Activated naive CD8-positive, alpha-beta T cell treated with anti-CD3 and anti-CD28 coated beads for 36 hours (primary cell): ENCODE measurements at regions not wholly inside any gene's neighbourhood (a gene's known extent, or its start where the extent isn't known, plus 50 kb on each side); places are given as distances from the start of the nearest gene placed in this dataset.
"Not testable (repeated sequence)": the region's sequence is repeated elsewhere in the genome, so short reads cannot be mapped to it uniquely, and the experiment has no call there.

Experiments used
- DNase-seq: peaks from one replicate; pipeline ENCODE4 v3.0.0; 2021
- H3K27ac Mint-ChIP-seq: one replicate; pipeline ENCODE4 v1.8.0; 2022; ENCODE audit warnings: mild to moderate bottlenecking, moderate library complexity, mixed read lengths
- H3K27me3 Mint-ChIP-seq: one replicate; pipeline ENCODE4 v1.8.0; 2022; ENCODE audit warnings: mild to moderate bottlenecking, mixed read lengths
- H3K36me3 Mint-ChIP-seq: one replicate; pipeline ENCODE4 v1.8.0; 2021; ENCODE audit warnings: mild to moderate bottlenecking, mixed read lengths
- H3K4me1 Mint-ChIP-seq: one replicate; pipeline ENCODE4 v1.8.0; 2021; ENCODE audit warnings: mixed read lengths
- H3K4me3 Mint-ChIP-seq: one replicate; pipeline ENCODE4 v1.8.0; 2022; ENCODE audit warnings: mild to moderate bottlenecking, moderate library complexity, mixed read lengths
- H3K9me3 Mint-ChIP-seq: one replicate; pipeline ENCODE4 v1.8.0; 2022; ENCODE audit warnings: mixed read lengths

- no peaks in the 10 kb centered on the region for H3K36me3 Mint-ChIP-seq
- H3K4me3 Mint-ChIP-seq = no peak overlapping the region
- DNase-seq = no peak
- H3K27ac Mint-ChIP-seq = no peak overlapping the region
- H3K27me3 Mint-ChIP-seq = no peaks in the 10 kb centered on the region
- no peaks in the 10 kb centered on the region for H3K4me1 Mint-ChIP-seq
- peaks cover 3% of the 10 kb centered on the region for H3K9me3 Mint-ChIP-seq
These were observed 656.3 kb downstream of the TYW1 start for GRCh38 chr7:67652937-67653336.

GRCh38 chr7:67653856-67654454 is 657.3 kb downstream of the TYW1 start:
- no peaks in the 10 kb centered on the region for H3K27me3 Mint-ChIP-seq
- H3K4me3 Mint-ChIP-seq = no peak overlapping the region
- H3K9me3 Mint-ChIP-seq = peaks cover 3% of the 10 kb centered on the region
- no peaks in the 10 kb centered on the region for H3K36me3 Mint-ChIP-seq
- H3K27ac Mint-ChIP-seq = no peak overlapping the region
- H3K4me1 Mint-ChIP-seq = no peaks in the 10 kb centered on the region
- no peak for DNase-seq

- H3K4me3 Mint-ChIP-seq = no peak overlapping the region
- no peak overlapping the region for H3K27ac Mint-ChIP-seq
- H3K9me3 Mint-ChIP-seq = peaks cover 3% of the 10 kb centered on the region
- H3K36me3 Mint-ChIP-seq = no peaks in the 10 kb centered on the region
- DNase-seq = no peak
- H3K27me3 Mint-ChIP-seq = no peaks in the 10 kb centered on the region
- H3K4me1 Mint-ChIP-seq = no peaks in the 10 kb centered on the region
These were observed 658.0 kb downstream of the TYW1 start for GRCh38 chr7:67654642-67655041.

- no peak overlapping the region for H3K27ac Mint-ChIP-seq
- no peak overlapping the region for H3K4me3 Mint-ChIP-seq
- H3K36me3 Mint-ChIP-seq = no peaks in the 10 kb centered on the region
- DNase-seq = no peak
- peaks cover 3% of the 10 kb centered on the region for H3K9me3 Mint-ChIP-seq
- H3K4me1 Mint-ChIP-seq = no peaks in the 10 kb centered on the region
- H3K27me3 Mint-ChIP-seq = no peaks in the 10 kb centered on the region
These were observed 658.5 kb downstream of the TYW1 start for GRCh38 chr7:67655168-67655567.

- Mint-ChIP-seq H3K27ac (no peak overlapping the region), H3K4me3 (no peak overlapping the region), H3K27me3 (no peaks in the 10 kb centered on the region), H3K9me3 (no peaks in the 10 kb centered on the region), H3K4me1 (no peaks in the 10 kb centered on the region), H3K36me3 (no peaks in the 10 kb centered on the region)
- DNase-seq = no peak
These were observed 662.5 kb downstream of the TYW1 start for GRCh38 chr7:67659091-67659490.

- Mint-ChIP-seq H3K36me3 (no peaks in the 10 kb centered on the region), H3K9me3 (no peaks in the 10 kb centered on the region), H3K4me1 (no peaks in the 10 kb centered on the region), H3K27ac (no peak overlapping the region), H3K4me3 (no peak overlapping the region), H3K27me3 (no peaks in the 10 kb centered on the region)
- no peak for DNase-seq
These were observed 666.2 kb downstream of the TYW1 start for GRCh38 chr7:67662804-67663203.

- no peak overlapping the region for H3K4me3 Mint-ChIP-seq
- no peaks in the 10 kb centered on the region for H3K36me3 Mint-ChIP-seq
- H3K27me3 Mint-ChIP-seq = no peaks in the 10 kb centered on the region
- H3K9me3 Mint-ChIP-seq = no peaks in the 10 kb centered on the region
- no peak for DNase-seq
- H3K4me1 Mint-ChIP-seq = no peaks in the 10 kb centered on the region
- H3K27ac Mint-ChIP-seq = no peak overlapping the region
These were observed 667.0 kb downstream of the TYW1 start for GRCh38 chr7:67663644-67664043.

- not testable (repeated sequence) for H3K9me3 Mint-ChIP-seq, DNase-seq, H3K4me3 Mint-ChIP-seq, H3K27me3 Mint-ChIP-seq, H3K4me1 Mint-ChIP-seq, H3K36me3 Mint-ChIP-seq, H3K27ac Mint-ChIP-seq
These were observed 669.7 kb downstream of the TYW1 start for GRCh38 chr7:67666359-67666758.

GRCh38 chr7:67671006-67671548 is 674.4 kb downstream of the TYW1 start:
- no peaks in the 10 kb centered on the region for H3K36me3 Mint-ChIP-seq
- H3K4me3 Mint-ChIP-seq = no peak overlapping the region
- no peaks in the 10 kb centered on the region for H3K27me3 Mint-ChIP-seq
- H3K9me3 Mint-ChIP-seq = peaks cover 8% of the 10 kb centered on the region
- no peaks in the 10 kb centered on the region for H3K4me1 Mint-ChIP-seq
- H3K27ac Mint-ChIP-seq = no peak overlapping the region
- no peak for DNase-seq

GRCh38 chr7:67673861-67674260 is 677.2 kb downstream of the TYW1 start:
- H3K36me3 Mint-ChIP-seq = no peaks in the 10 kb centered on the region
- H3K4me3 Mint-ChIP-seq = no peak overlapping the region
- H3K9me3 Mint-ChIP-seq = peaks cover 8% of the 10 kb centered on the region
- DNase-seq = no peak
- no peak overlapping the region for H3K27ac Mint-ChIP-seq
- no peaks in the 10 kb centered on the region for H3K4me1 Mint-ChIP-seq
- H3K27me3 Mint-ChIP-seq = no peaks in the 10 kb centered on the region

- not testable (repeated sequence) for H3K9me3 Mint-ChIP-seq
These were observed 678.2 kb downstream of the TYW1 start for GRCh38 chr7:67674862-67675261.

GRCh38 chr7:67675971-67676370 is 679.3 kb downstream of the TYW1 start:
- no peak for DNase-seq
- Mint-ChIP-seq H3K9me3 (peaks cover 8% of the 10 kb centered on the region), H3K27me3 (no peaks in the 10 kb centered on the region), H3K36me3 (no peaks in the 10 kb centered on the region), H3K4me3 (no peak overlapping the region), H3K27ac (no peak overlapping the region), H3K4me1 (no peaks in the 10 kb centered on the region)

More at GRCh38 chr7:67674862-67675261, 678.2 kb downstream of the TYW1 start:
- not testable (repeated sequence) for H3K4me1 Mint-ChIP-seq, H3K4me3 Mint-ChIP-seq, H3K27ac Mint-ChIP-seq, DNase-seq, H3K36me3 Mint-ChIP-seq, H3K27me3 Mint-ChIP-seq

GRCh38 chr7:67678419-67678818 is 681.8 kb downstream of the TYW1 start:
- H3K4me3 Mint-ChIP-seq = no peak overlapping the region
- no peaks in the 10 kb centered on the region for H3K4me1 Mint-ChIP-seq
- no peak overlapping the region for H3K27ac Mint-ChIP-seq
- H3K36me3 Mint-ChIP-seq = no peaks in the 10 kb centered on the region
- no peaks in the 10 kb centered on the region for H3K27me3 Mint-ChIP-seq
- DNase-seq = no peak
- peaks cover 6% of the 10 kb centered on the region for H3K9me3 Mint-ChIP-seq

GRCh38 chr7:67683628-67684027 is 687.0 kb downstream of the TYW1 start:
- no peak overlapping the region for H3K27ac Mint-ChIP-seq
- H3K4me1 Mint-ChIP-seq = no peaks in the 10 kb centered on the region
- no peak overlapping the region for H3K4me3 Mint-ChIP-seq
- H3K36me3 Mint-ChIP-seq = no peaks in the 10 kb centered on the region
- peaks cover 3% of the 10 kb centered on the region for H3K9me3 Mint-ChIP-seq
- DNase-seq = no peak
- no peaks in the 10 kb centered on the region for H3K27me3 Mint-ChIP-seq

- Mint-ChIP-seq H3K4me1 (no peaks in the 10 kb centered on the region), H3K9me3 (no peaks in the 10 kb centered on the region), H3K4me3 (no peak overlapping the region), H3K36me3 (no peaks in the 10 kb centered on the region), H3K27me3 (no peaks in the 10 kb centered on the region), H3K27ac (no peak overlapping the region)
- no peak for DNase-seq
These were observed 694.1 kb downstream of the TYW1 start for GRCh38 chr7:67690700-67691099.

GRCh38 chr7:67692425-67692824 is 695.8 kb downstream of the TYW1 start:
- no peaks in the 10 kb centered on the region for H3K27me3 Mint-ChIP-seq
- H3K9me3 Mint-ChIP-seq = no peaks in the 10 kb centered on the region
- DNase-seq = no peak
- H3K4me1 Mint-ChIP-seq = no peaks in the 10 kb centered on the region
- no peaks in the 10 kb centered on the region for H3K36me3 Mint-ChIP-seq
- H3K27ac Mint-ChIP-seq = no peak overlapping the region
- no peak overlapping the region for H3K4me3 Mint-ChIP-seq
